ENCODE measurements at regions not wholly inside any gene's neighbourhood (a gene's known extent, or its start where the extent isn't known, plus 50 kb on each side); places are given as distances from the start of the nearest gene placed in this dataset.
"Not testable (repeated sequence)": the region's sequence is repeated elsewhere in the genome, so short reads cannot be mapped to it uniquely, and the experiment has no call there.

- DNase-seq (ENCODE audit: extremely low read depth in 1 of 2, low read depth in 1 of 2) = no peak
These were observed 297.3 kb downstream of the MTX2 start for GRCh38 chr2:176566496-176566895.

- DNase-seq (ENCODE audit: extremely low read depth in 1 of 2, low read depth in 1 of 2) = no peak
These were observed 297.7 kb downstream of the MTX2 start for GRCh38 chr2:176566961-176567360.

- no peak for DNase-seq (ENCODE audit: extremely low read depth in 1 of 2, low read depth in 1 of 2)
These were observed 298.1 kb downstream of the MTX2 start for GRCh38 chr2:176567361-176567760.

GRCh38 chr2:176569574-176569973 lies 300.3 kb downstream of the MTX2 start:
- no peak for DNase-seq (ENCODE audit: extremely low read depth in 1 of 2, low read depth in 1 of 2)

GRCh38 chr2:176573612-176574483 lies 304.6 kb downstream of the MTX2 start:
- DNase-seq (ENCODE audit: extremely low read depth in 1 of 2, low read depth in 1 of 2) = no peak

- DNase-seq (ENCODE audit: extremely low read depth in 1 of 2, low read depth in 1 of 2) = no peak
These were observed 305.4 kb downstream of the MTX2 start for GRCh38 chr2:176574484-176575236.

GRCh38 chr2:176575237-176575744 lies 306.0 kb downstream of the MTX2 start:
- no peak for DNase-seq (ENCODE audit: extremely low read depth in 1 of 2, low read depth in 1 of 2)

GRCh38 chr2:176577054-176577453 lies 307.8 kb downstream of the MTX2 start:
- no peak for DNase-seq (ENCODE audit: extremely low read depth in 1 of 2, low read depth in 1 of 2)

GRCh38 chr2:176578292-176578691 lies 309.1 kb downstream of the MTX2 start:
- not testable (repeated sequence) for DNase-seq (ENCODE audit: extremely low read depth in 1 of 2, low read depth in 1 of 2)

GRCh38 chr2:176579608-176580007 lies 310.4 kb downstream of the MTX2 start:
- no peak for DNase-seq (ENCODE audit: extremely low read depth in 1 of 2, low read depth in 1 of 2)

GRCh38 chr2:176581557-176582165 lies 312.4 kb downstream of the MTX2 start:
- no peak for DNase-seq (ENCODE audit: extremely low read depth in 1 of 2, low read depth in 1 of 2)

- no peak for DNase-seq (ENCODE audit: extremely low read depth in 1 of 2, low read depth in 1 of 2)
These were observed 312.9 kb downstream of the MTX2 start for GRCh38 chr2:176582176-176582575.

GRCh38 chr2:176582990-176583481 lies 313.8 kb downstream of the MTX2 start:
- no peak for DNase-seq (ENCODE audit: extremely low read depth in 1 of 2, low read depth in 1 of 2)

- DNase-seq (ENCODE audit: extremely low read depth in 1 of 2, low read depth in 1 of 2) = no peak
These were observed 314.4 kb downstream of the MTX2 start for GRCh38 chr2:176583607-176584006.

GRCh38 chr2:176584333-176584732 lies 315.1 kb downstream of the MTX2 start:
- no peak for DNase-seq (ENCODE audit: extremely low read depth in 1 of 2, low read depth in 1 of 2)

- DNase-seq (ENCODE audit: extremely low read depth in 1 of 2, low read depth in 1 of 2) = no peak
These were observed 316.0 kb downstream of the MTX2 start for GRCh38 chr2:176585291-176585690.

- no peak for DNase-seq (ENCODE audit: extremely low read depth in 1 of 2, low read depth in 1 of 2)
These were observed 316.5 kb downstream of the MTX2 start for GRCh38 chr2:176585791-176586190.

- no peak for DNase-seq (ENCODE audit: extremely low read depth in 1 of 2, low read depth in 1 of 2)
These were observed 320.0 kb downstream of the MTX2 start for GRCh38 chr2:176589287-176589686.

GRCh38 chr2:176589825-176590440 lies 320.7 kb downstream of the MTX2 start:
- no peak for DNase-seq (ENCODE audit: extremely low read depth in 1 of 2, low read depth in 1 of 2)

- DNase-seq (ENCODE audit: extremely low read depth in 1 of 2, low read depth in 1 of 2) = no peak
These were observed 323.0 kb downstream of the MTX2 start for GRCh38 chr2:176592216-176592615.

GRCh38 chr2:176595986-176596385 lies 326.7 kb downstream of the MTX2 start:
- no peak for DNase-seq (ENCODE audit: extremely low read depth in 1 of 2, low read depth in 1 of 2)

All from stimulated activated CD8-positive, alpha-beta memory T cell treated with anti-CD3 and anti-CD28 coated beads, Interleukin-7, amount 100 ng/mL, for 48 hours (primary cell).